ENCODE measurements at regions not wholly inside any gene's neighbourhood (a gene's known extent, or its start where the extent isn't known, plus 50 kb on each side); places are given as distances from the start of the nearest gene placed in this dataset.
A peak's percentile ranks its signal among the peaks of the same experiment; 100 is the strongest.

DNA sequence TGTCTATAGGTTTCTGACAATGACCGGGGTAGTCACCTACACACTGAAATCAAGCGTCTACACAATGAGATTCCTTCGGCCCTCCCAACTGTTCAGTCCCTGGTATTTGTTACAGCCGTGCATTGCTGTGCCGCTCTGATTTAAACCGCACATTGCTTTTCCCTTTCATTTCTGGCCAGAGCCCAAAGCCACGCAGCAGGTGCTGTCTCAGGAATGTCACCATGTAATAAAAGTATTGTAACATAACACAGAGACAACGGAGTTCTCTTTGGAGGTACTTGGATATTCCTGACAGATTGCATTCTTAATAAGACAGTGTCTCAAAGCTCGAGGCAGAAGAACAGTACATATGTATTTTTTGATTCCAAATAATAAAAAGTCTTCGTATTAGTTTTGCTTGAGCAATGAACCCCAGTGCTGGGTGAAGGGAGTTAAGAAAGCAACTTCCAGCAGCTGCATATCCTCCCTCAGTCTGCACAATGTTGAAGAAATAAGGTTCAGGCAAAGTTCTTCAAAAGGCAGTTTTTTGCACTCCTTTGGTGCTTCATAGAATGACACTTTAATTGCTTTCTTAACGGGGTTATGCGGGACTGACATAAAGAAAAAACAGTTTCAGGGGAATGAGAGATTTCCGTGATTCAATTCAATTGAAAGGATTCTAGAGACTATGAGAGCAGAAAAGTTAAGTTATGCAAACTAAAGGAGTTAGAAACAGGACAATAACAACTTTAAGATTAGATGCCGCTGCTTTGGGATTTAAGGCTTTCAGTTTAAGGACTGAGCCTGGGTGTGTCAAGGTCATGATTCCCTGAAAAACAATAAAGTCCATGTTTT lies 288.7 kb upstream of the FLRT2 start:
- Mint-ChIP-seq H3K4me1 (ENCODE audit: insufficient read depth, unreplicated experiment) (peaks cover 10% of the 10 kb centered on the region), H3K27ac (ENCODE audit: low read depth, unreplicated experiment) (no peak overlapping the region), H3K36me3 (ENCODE audit: insufficient read depth, unreplicated experiment) (no peaks in the 10 kb centered on the region), H3K9me3 (ENCODE audit: unreplicated experiment) (no peaks in the 10 kb centered on the region), H3K4me3 (ENCODE audit: unreplicated experiment) (peak overlapping the region; percentile 25), H3K27me3 (ENCODE audit: insufficient read depth, unreplicated experiment) (no peaks in the 10 kb centered on the region)
- TF ChIP-seq, protein P1, sequence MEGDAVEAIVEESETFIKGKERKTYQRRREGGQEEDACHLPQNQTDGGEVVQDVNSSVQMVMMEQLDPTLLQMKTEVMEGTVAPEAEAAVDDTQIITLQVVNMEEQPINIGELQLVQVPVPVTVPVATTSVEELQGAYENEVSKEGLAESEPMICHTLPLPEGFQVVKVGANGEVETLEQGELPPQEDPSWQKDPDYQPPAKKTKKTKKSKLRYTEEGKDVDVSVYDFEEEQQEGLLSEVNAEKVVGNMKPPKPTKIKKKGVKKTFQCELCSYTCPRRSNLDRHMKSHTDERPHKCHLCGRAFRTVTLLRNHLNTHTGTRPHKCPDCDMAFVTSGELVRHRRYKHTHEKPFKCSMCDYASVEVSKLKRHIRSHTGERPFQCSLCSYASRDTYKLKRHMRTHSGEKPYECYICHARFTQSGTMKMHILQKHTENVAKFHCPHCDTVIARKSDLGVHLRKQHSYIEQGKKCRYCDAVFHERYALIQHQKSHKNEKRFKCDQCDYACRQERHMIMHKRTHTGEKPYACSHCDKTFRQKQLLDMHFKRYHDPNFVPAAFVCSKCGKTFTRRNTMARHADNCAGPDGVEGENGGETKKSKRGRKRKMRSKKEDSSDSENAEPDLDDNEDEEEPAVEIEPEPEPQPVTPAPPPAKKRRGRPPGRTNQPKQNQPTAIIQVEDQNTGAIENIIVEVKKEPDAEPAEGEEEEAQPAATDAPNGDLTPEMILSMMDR (IDR thresholded peaks at IDR 0.05; ENCODE audit: unreplicated experiment) = no peak
- no peak for DNase-seq (ENCODE audit: unreplicated experiment)
- ChIA-PET CTCF (no interaction called here), POLR2A (interaction anchor here (1.1 kb wide), 2 partner anchors 11 to 45 kb away, joined by 3 to 4 read pairs; no protein-coding TSS in a partner anchor)
- BruUV-seq (replicated peaks) = no TSS peak
- intact Hi-C loops (cut with micrococcal nuclease) = no loop called here

DNA sequence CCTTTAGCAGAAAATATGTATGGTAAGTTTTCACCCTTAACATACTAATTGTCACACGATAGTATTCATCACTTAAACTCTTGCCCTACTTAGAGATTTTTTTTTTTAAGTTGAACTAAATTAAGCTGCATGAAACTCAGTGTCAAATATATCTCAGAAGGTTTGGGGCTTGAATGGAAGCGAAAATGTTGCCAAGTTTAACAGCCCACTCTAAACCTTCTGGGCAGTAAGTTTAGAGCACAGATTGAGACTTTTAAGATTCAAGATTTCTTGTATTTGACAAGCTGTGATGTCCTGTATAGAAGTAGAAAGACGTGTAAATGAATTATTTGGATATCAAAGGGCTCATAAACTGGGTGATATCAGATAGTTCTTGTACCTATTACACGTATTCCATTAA lies 287.3 kb upstream of the FLRT2 start:
- TF ChIP-seq, protein P1 (IDR thresholded peaks at IDR 0.05; ENCODE audit: unreplicated experiment) = no peak
- no peaks in the 10 kb centered on the region for H3K36me3 Mint-ChIP-seq (ENCODE audit: insufficient read depth, unreplicated experiment)
- intact Hi-C loops (cut with micrococcal nuclease) = no loop called here
- CTCF ChIA-PET = interaction anchor here (0.5 to 1.2 kb wide), 4 partner anchors 33 to 794 kb away, joined by 3 to 4 read pairs (median 3); no protein-coding TSS in a partner anchor
- no peaks in the 10 kb centered on the region for H3K9me3 Mint-ChIP-seq (ENCODE audit: unreplicated experiment)
- no peak overlapping the region for H3K27ac Mint-ChIP-seq (ENCODE audit: low read depth, unreplicated experiment)
- no TSS peak for BruUV-seq (replicated peaks)
- no peaks in the 10 kb centered on the region for H3K27me3 Mint-ChIP-seq (ENCODE audit: insufficient read depth, unreplicated experiment)
- peaks cover 7% of the 10 kb centered on the region for H3K4me1 Mint-ChIP-seq (ENCODE audit: insufficient read depth, unreplicated experiment)
- POLR2A ChIA-PET = interaction anchor here (1.1 to 2.9 kb wide), 2 partner anchors 8 to 28 kb away, joined by 3 to 13 read pairs; no protein-coding TSS in a partner anchor
- no peak overlapping the region for H3K4me3 Mint-ChIP-seq (ENCODE audit: unreplicated experiment)
- no peak for DNase-seq (ENCODE audit: unreplicated experiment)

DNA sequence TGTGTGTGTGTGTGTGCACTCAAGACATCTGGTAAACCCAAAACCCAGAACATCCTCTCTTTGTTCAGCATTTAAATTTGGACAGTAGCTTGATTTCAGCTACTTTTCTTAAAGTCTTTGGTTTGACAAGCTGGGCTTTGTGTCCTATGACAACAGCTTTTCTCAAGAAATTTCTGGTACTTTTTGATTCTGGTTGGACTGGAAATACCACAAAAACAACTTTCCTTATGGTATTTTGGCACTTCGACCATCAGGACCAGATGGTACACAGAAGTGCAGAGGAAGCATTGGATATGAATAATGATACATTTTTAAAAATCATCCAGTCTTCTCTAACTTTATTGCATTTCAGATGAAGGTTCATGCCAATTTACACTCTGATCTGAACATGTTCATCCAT lies 286.6 kb upstream of the FLRT2 start:
- no TSS peak for BruUV-seq (replicated peaks)
- Mint-ChIP-seq H3K4me3 (ENCODE audit: unreplicated experiment) (no peak overlapping the region), H3K36me3 (ENCODE audit: insufficient read depth, unreplicated experiment) (no peaks in the 10 kb centered on the region), H3K27ac (ENCODE audit: low read depth, unreplicated experiment) (no peak overlapping the region), H3K9me3 (ENCODE audit: unreplicated experiment) (no peaks in the 10 kb centered on the region), H3K4me1 (ENCODE audit: insufficient read depth, unreplicated experiment) (peaks cover 7% of the 10 kb centered on the region), H3K27me3 (ENCODE audit: insufficient read depth, unreplicated experiment) (no peaks in the 10 kb centered on the region)
- CTCF ChIA-PET = interaction anchor here (0.5 to 1.2 kb wide), 5 partner anchors 32 to 793 kb away, joined by 3 to 5 read pairs (median 3); no protein-coding TSS in a partner anchor
- POLR2A ChIA-PET = interaction anchor here (2.9 kb wide), 1 partner anchor 9 kb away, joined by 13 read pairs; no protein-coding TSS in a partner anchor
- no peak for DNase-seq (ENCODE audit: unreplicated experiment)
- TF ChIP-seq, protein P1 (IDR thresholded peaks at IDR 0.05; ENCODE audit: unreplicated experiment) = no peak
- intact Hi-C loops (cut with micrococcal nuclease) = no loop called here

DNA sequence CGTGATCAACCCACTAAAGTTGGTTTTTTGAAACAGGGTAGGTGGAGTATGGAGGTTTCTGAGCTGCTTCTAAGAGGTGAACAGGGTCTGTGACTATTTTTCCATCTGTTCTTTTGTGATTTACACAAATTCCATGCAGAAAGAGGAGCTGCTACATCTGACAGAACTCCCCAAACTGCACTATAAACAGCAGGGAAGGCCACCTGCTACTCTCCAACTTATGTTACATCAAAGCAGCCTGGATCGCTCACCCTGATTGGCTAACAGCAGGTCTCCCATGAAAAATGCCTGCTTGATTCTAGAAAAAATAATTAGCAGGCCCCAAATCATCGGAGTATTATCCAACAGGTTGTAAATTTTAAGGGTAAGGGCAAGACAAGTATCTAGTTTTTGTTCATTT lies 282.9 kb upstream of the FLRT2 start:
- ChIA-PET POLR2A (interaction anchor here (0.6 kb wide), 1 partner anchor 512 kb away, joined by 3 read pairs; no protein-coding TSS in a partner anchor), CTCF (no interaction called here)
- Mint-ChIP-seq H3K27me3 (ENCODE audit: insufficient read depth, unreplicated experiment) (no peaks in the 10 kb centered on the region), H3K27ac (ENCODE audit: low read depth, unreplicated experiment) (no peak overlapping the region), H3K4me1 (ENCODE audit: insufficient read depth, unreplicated experiment) (peaks cover 24% of the 10 kb centered on the region), H3K36me3 (ENCODE audit: insufficient read depth, unreplicated experiment) (no peaks in the 10 kb centered on the region), H3K9me3 (ENCODE audit: unreplicated experiment) (no peaks in the 10 kb centered on the region), H3K4me3 (ENCODE audit: unreplicated experiment) (no peak overlapping the region)
- no TSS peak for BruUV-seq (replicated peaks)
- DNase-seq (ENCODE audit: unreplicated experiment) = no peak
- TF ChIP-seq, protein P1 (IDR thresholded peaks at IDR 0.05; ENCODE audit: unreplicated experiment) = no peak
- intact Hi-C loops (cut with micrococcal nuclease) = loop anchor here (5.0 kb wide), 1 partner anchor 280 kb away; no protein-coding TSS in a partner anchor
